HG03565 (cell line): ENCODE measurements at regions not wholly inside any gene's neighbourhood (a gene's known extent, or its start where the extent isn't known, plus 50 kb on each side); places are given as distances from the start of the nearest gene placed in this dataset.

Source experiments
- ATAC-seq: cut with Tn5 transposase; IDR thresholded peaks from one replicate; pipeline ENCODE4 v1.9.1; 2021; ENCODE audit warnings: mild to moderate bottlenecking, moderate library complexity; ENCODE audit not compliant: unreplicated experiment

- no peak for ATAC-seq
Observed at GRCh38 chr12:92290350-92290695, 144.7 kb upstream of the BTG1 start.

GRCh38 chr12:92289629-92290349 is 144.1 kb upstream of the BTG1 start:
- ATAC-seq, result no peak

DNA sequence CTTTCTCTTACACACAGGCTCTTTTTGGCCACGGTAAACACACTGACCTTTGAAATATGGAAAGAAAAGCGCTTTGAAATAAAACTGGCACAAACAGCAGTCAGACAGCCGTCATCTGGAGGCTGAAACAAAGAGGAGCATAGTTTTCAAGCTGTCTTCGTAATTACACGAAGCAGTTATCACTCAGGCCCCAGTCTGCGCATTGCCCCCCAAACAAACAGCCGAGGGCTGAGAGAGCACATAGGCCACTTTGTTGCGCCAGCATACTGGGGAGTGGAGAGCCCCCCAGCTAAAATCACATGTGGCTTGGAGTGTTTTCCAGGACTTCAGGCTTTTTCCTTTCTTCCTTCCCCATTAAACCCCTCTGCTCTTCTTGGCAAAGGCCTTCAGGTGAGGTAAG is 142.9 kb upstream of the BTG1 start:
- no peak for ATAC-seq

- no peak for ATAC-seq
Observed at GRCh38 chr12:92278378-92278828, 132.8 kb upstream of the BTG1 start.

DNA sequence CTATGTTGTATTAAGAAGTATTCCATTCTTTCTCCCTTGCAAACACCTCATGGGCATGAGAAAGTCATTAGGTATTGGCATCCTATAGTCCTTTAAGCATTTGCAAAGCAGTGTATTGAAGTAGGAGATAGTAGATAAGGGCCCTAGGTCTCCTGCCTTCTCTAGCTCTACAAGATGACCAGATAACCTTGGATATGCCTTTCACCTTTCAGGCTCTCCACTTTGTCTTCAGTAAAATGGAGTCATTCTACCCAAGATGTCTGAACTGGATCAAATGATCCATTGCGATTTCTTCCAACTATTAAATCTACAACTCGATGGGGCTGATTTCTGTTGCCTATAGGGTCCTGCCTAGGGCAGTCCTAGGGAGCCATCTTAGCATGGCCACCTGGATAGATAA is 132.1 kb upstream of the BTG1 start:
- no peak for ATAC-seq

DNA sequence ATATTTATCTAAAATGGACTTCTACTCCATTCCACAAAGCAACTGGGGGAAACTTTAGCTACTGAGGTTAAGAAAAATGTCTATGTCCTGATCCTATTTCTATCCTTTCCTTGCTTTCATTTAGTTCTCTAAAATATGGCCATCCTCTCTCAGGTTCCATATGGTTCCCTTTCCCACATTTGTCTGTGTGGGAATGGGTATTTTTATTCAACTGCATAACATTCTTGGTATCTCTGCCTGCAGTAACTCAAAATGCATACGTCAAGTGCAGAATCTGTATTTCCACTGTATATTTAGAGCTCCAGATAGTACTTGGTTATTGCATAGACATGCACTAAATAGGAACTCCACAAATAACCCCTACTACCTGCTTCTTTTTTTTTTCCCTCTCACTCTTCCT is 130.6 kb upstream of the BTG1 start:
- no peak for ATAC-seq

DNA sequence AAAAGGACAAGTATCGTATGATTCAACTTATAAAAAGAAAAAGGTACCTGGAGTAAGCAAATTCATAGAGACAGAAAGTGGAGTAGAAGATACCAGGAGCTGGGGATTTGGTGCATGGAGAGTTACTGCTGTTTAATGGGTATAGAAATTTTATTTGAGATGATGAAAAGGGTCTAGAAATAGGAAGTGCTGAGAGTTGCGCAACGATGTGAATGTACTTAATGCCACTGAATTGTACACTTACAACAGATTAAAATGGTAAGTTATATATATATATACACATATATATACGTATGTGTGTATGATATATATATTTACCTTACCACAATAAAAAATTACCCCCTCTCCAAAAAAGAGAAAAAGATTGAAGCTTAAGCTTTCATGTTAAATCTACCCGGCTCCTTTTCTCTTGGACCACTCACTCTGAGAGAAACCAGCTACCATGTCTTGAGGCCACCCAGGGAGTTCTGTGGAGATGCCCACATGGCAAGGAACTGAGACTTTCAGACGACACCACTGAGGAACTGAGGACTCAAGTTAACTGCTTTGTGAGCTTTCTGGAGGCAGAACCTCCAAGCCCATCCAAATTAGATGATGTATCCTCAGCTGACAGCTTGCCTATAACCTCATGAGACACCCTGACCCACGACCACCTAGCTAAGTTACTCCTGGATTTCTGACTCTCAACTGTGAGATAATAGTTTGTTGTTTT is 130.0 kb upstream of the BTG1 start:
- ATAC-seq, result no peak

- ATAC-seq, result no peak
Observed at GRCh38 chr12:92273076-92273475, 127.4 kb upstream of the BTG1 start.

DNA sequence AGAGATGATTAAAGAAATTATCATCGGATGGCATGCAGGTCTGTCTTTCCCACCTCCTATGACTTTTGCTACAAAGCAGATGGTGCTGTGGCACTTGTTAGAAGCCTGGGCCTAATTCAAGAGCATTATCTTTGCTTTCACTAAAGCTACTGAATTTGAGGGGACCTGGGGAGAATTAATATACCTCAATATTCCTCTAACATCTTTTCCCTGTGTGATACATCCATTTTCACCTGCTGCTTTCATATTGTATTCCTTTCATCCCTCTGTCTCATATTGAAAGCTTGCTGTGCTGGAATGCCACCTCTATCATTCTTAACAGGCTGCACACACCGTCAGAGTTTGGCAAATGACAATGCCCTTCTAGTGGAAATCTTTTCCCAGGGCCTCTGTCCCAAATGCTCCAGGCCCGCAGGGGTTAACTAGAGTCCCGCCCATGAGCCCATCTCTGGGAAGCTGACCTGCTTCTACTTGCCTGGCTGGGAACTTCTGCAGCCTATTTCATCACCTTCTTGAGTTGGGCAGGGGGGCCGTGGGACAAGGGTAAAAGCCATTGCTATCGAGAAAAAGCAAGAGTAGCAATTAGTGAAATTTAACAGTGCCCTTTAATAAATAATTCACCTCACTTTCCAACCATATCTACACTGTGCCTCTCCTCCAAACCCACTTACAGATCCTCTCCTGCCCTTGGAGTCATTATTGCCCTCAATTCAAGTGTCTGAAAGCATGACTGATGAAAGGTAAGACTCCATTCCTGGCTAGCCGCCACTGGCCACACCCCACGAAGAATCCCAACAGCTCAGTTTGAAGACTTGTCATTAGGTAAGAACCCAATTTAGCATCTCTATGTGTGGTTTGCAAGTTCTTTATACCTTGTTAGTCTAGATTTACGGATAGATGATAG is 126.7 kb upstream of the BTG1 start:
- ATAC-seq, result no peak

GRCh38 chr12:92271341-92271740 is 125.7 kb upstream of the BTG1 start:
- no peak for ATAC-seq

DNA sequence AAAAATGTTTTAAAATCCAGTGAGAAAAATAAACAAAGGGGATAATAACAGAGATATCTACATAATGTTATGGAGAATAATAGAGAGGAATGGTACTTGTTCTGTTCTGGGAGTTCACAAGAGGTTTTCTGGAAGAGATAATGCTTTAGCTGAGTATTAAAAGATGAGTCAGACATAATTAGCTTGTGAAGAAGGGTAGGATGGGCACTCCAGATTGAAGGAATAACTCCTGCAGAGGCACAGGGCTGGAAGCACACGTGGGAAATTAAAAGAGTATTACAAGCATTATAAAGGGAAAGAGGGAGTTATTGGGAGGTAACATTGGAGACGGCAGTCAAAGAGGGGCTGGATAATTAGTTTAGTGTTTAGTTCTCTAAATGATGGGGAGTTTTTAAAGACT is 124.9 kb upstream of the BTG1 start:
- ATAC-seq, result no peak

- ATAC-seq, result no peak
Observed at GRCh38 chr12:92268946-92269345, 123.3 kb upstream of the BTG1 start.

DNA sequence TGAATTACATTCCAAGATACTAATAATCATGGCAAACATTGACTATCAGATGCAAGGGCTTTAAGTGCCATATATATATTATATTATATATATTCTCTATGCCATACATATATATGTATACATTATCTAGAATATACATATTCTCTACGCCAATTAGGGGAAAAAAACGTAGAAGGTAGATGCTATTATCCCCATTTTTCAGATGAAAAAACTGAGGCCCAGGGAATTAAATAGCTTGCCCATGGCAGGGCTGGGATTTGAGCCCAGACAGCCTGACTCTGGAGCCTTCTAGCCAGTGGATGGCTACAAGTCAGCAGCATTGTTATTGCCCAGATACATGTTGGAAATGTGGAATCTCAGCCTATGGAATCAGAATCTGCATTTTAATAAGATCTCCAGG is 116.0 kb upstream of the BTG1 start:
- ATAC-seq, result no peak

DNA sequence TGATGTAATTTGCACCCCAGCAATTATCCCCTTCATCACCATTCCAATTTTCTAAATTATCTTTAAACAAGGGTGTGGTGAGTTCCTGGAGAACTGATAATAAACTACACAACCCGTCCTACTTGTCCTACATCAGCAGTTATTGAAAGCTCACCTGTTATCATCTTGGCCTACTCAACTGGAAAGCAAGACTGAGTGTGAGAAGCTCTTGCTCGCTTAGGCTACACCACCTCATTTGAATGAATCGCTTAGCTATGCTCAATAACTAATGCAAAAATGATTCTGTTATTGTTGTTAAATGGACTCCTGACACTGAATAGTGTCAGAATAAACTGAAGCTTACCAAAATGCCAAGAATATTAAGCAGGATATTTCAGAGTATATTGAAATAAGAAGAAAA is 115.4 kb upstream of the BTG1 start:
- no peak for ATAC-seq

- ATAC-seq, result no peak
Observed at GRCh38 chr12:92259696-92260251, 114.1 kb upstream of the BTG1 start.

- ATAC-seq, result no peak
Observed at GRCh38 chr12:92259291-92259690, 113.6 kb upstream of the BTG1 start.

DNA sequence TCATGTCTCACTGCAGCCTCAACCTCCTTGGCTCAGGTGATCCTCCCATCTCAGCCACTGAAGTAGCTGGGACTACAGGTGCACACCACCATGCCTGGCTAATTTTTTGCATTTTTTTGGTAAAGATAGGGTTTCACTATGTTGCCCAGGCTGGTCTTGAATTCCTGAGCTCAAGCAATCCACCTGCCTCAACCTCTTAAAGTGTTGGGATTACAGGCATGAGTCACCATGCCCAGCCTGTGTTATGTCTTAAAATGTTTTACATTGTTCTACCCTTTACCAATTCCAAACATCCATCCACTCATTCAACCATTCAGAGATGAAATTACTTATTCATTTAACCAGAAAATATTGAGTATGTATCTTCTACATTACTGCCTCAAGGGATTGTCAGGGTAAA is 111.6 kb upstream of the BTG1 start:
- ATAC-seq, result no peak

DNA sequence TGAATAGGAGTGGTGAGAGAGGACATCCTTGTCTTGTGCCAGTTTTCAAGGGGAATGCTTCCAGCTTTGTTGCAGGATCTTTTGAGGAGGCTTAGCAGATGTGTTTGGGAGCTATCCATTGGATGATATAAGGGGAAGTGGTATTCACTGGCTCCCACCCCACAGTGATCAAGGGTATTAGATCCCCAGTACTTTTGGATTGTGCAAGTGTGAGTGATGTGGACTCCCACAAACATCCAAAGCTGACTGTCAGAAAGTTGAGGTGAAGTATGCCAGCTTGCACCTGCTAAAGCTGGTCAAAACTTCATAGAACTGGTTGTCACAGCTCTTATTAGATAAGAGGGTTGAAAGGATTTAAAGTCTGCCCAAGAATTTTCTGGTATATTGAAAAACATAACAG is 110.1 kb upstream of the BTG1 start:
- no peak for ATAC-seq

DNA sequence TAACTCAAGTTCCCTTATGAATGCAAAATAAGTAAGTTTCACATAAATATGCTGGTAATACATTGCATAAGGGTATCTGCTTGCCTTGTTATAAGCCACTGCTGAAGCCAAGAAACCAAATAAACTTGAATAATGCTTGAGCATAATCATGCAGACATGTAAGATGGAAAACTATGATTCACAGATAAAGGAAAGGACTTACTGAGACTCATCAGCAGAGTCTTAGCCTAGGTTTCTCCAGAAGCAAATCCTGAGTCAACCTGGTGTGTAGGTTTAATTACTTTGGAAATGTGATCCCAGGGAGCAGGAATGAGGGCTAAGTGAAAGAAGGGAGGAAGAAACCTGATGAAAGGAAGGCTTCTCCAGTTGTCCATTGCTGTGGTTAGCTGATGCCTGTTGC is 107.7 kb upstream of the BTG1 start:
- ATAC-seq, result no peak

DNA sequence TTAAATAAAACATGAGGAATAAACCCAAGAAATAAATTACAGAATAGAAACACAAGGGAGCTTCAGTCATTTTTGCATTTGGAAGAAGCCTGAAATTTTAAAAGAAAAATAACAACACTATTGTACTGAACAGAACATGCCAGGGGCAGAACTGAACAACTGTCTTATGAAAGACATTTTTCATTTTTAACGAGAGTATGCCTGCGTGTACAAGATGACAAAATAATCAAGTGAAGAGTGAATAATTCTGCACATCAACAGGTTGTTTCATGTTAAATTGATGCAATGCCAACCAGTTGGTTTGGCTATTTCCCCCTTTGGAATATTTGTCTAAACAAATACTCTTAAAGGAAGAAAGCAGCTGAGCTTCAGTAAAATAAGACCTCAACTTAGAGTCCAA is 103.3 kb upstream of the BTG1 start:
- no peak for ATAC-seq

DNA sequence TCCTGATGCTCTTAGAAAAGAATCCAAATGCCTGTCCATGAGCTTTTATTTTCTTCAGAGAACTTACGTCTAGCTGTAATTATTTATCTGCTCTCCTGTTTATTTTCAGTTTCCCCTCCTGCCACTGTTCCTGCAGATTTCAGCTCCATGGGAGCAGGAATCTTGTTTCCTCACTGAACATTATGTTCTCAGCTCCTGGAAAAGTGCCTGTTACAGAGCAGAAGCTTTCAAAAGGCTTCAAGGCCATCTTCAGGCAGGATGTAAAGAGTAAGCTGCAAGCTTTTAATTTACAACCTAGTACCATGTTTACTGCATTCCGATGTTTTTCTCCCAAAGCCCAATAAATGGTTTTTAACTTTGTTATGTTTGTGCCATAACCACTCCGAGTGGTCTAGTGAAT is 98.4 kb upstream of the BTG1 start:
- ATAC-seq, result no peak
